Chondrocyte (in vitro differentiated cells): ENCODE measurements at regions not wholly inside any gene's neighbourhood (a gene's known extent, or its start where the extent isn't known, plus 50 kb on each side); places are given as distances from the start of the nearest gene placed in this dataset.

ENCODE experiments used
- DNase-seq: peaks from one replicate; pipeline ENCODE4 v3.0.0; 2021; ENCODE audit warnings: mixed read lengths, low spot score
- H3K27ac Mint-ChIP-seq: one replicate; pipeline ENCODE4 v1.8.0; 2021; ENCODE audit warnings: mild to moderate bottlenecking, moderate library complexity, mixed read lengths; ENCODE audit not compliant: unreplicated experiment
- H3K27me3 Mint-ChIP-seq: 2 replicates; pipeline ENCODE4 v1.8.0; 2021; ENCODE audit warnings: low read depth, mixed read lengths
- H3K36me3 Mint-ChIP-seq: 2 replicates; pipeline ENCODE4 v1.8.0; 2021; ENCODE audit warnings: low read depth, mixed read lengths
- H3K4me1 Mint-ChIP-seq: 2 replicates; pipeline ENCODE4 v1.8.0; 2021; ENCODE audit warnings: low read depth, mild to moderate bottlenecking, mixed read lengths
- H3K4me3 Mint-ChIP-seq: one replicate; pipeline ENCODE4 v1.8.0; 2021; ENCODE audit warnings: mild to moderate bottlenecking, moderate library complexity, mixed read lengths; ENCODE audit not compliant: unreplicated experiment
- H3K9me3 Mint-ChIP-seq: 2 replicates; pipeline ENCODE4 v1.8.0; 2021; ENCODE audit warnings: low read depth, mixed read lengths
- TF ChIP-seq, protein P1 (sequence below): fragments of 200-600 bp; sonication (generic); IDR thresholded peaks from 2 replicates; pipeline ENCODE4 v1.5.0; 2021; ENCODE audit warnings: antibody characterized with exemption, mild to moderate bottlenecking, moderate library complexity

DNA sequence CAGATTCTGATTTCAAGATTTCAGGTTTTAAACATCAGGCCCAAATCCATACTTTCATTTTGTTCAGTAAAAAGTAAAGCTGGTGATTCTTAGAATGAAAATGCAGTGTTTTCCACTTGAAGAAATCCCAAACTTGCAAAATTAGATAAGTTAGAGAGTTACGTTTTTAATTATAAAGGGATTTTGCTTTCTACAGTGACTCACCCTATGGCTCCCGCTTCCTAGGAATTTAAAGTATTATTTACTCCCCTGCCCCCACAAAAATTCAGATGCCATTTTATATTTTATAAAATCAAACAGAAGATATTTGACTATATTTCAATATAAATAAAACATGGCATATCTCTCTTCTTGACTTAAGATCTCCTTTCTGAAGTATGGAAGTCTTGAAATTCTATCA lies 402.9 kb downstream of the ZSWIM6 start:
- H3K27ac Mint-ChIP-seq, result peak overlapping the region; percentile 77
- no peak overlapping the region for H3K4me3 Mint-ChIP-seq
- peaks cover 40% of the 10 kb centered on the region for H3K4me1 Mint-ChIP-seq
- TF ChIP-seq, protein P1, sequence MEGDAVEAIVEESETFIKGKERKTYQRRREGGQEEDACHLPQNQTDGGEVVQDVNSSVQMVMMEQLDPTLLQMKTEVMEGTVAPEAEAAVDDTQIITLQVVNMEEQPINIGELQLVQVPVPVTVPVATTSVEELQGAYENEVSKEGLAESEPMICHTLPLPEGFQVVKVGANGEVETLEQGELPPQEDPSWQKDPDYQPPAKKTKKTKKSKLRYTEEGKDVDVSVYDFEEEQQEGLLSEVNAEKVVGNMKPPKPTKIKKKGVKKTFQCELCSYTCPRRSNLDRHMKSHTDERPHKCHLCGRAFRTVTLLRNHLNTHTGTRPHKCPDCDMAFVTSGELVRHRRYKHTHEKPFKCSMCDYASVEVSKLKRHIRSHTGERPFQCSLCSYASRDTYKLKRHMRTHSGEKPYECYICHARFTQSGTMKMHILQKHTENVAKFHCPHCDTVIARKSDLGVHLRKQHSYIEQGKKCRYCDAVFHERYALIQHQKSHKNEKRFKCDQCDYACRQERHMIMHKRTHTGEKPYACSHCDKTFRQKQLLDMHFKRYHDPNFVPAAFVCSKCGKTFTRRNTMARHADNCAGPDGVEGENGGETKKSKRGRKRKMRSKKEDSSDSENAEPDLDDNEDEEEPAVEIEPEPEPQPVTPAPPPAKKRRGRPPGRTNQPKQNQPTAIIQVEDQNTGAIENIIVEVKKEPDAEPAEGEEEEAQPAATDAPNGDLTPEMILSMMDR, result no peak
- no peaks in the 10 kb centered on the region for H3K9me3 Mint-ChIP-seq
- no peaks in the 10 kb centered on the region for H3K27me3 Mint-ChIP-seq
- DNase-seq, result no peak
- H3K36me3 Mint-ChIP-seq, result no peaks in the 10 kb centered on the region

GRCh38 chr5:61735531-61735930 lies 403.5 kb downstream of the ZSWIM6 start:
- peaks cover 40% of the 10 kb centered on the region for H3K4me1 Mint-ChIP-seq
- no peaks in the 10 kb centered on the region for H3K36me3 Mint-ChIP-seq
- DNase-seq, result no peak
- H3K4me3 Mint-ChIP-seq, result no peak overlapping the region
- peak overlapping the region; percentile 77 for H3K27ac Mint-ChIP-seq
- H3K27me3 Mint-ChIP-seq, result no peaks in the 10 kb centered on the region
- TF ChIP-seq, protein P1, result no peak
- H3K9me3 Mint-ChIP-seq, result no peaks in the 10 kb centered on the region

DNA sequence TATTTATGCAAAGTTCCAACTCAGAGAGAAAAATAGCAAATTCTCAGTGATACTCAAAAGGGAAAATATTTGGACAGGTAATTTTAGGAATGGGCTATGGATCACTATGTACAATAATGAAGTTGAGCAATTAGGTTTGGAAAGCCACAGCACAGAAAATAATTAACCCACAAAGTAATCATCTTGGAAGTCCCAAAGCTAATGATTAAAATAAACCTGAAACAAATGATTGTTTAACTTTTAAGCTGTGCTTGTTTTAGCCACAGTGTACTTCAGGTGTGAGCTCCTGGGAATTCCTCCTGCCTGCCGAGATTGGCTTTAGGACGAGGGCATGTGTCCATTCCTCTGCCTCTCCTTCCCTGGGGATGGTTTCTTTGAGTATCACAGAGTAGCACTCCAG lies 403.9 kb downstream of the ZSWIM6 start:
- Mint-ChIP-seq H3K9me3 (no peaks in the 10 kb centered on the region), H3K4me3 (no peak overlapping the region), H3K4me1 (peaks cover 40% of the 10 kb centered on the region), H3K36me3 (no peaks in the 10 kb centered on the region), H3K27ac (peak overlapping the region; percentile 46), H3K27me3 (no peaks in the 10 kb centered on the region)
- no peak for DNase-seq
- TF ChIP-seq, protein P1, result no peak

GRCh38 chr5:61737301-61737963 lies 405.4 kb downstream of the ZSWIM6 start:
- TF ChIP-seq, protein P1, result peak; percentile 14
- Mint-ChIP-seq H3K4me1 (peaks cover 40% of the 10 kb centered on the region), H3K27me3 (no peaks in the 10 kb centered on the region), H3K4me3 (no peak overlapping the region), H3K27ac (no peak overlapping the region), H3K9me3 (no peaks in the 10 kb centered on the region), H3K36me3 (no peaks in the 10 kb centered on the region)
- no peak for DNase-seq

GRCh38 chr5:61737964-61738340 lies 405.9 kb downstream of the ZSWIM6 start:
- H3K27me3 Mint-ChIP-seq, result no peaks in the 10 kb centered on the region
- H3K4me1 Mint-ChIP-seq, result peaks cover 40% of the 10 kb centered on the region
- no peak for DNase-seq
- no peaks in the 10 kb centered on the region for H3K9me3 Mint-ChIP-seq
- no peaks in the 10 kb centered on the region for H3K36me3 Mint-ChIP-seq
- H3K27ac Mint-ChIP-seq, result no peak overlapping the region
- H3K4me3 Mint-ChIP-seq, result no peak overlapping the region
- TF ChIP-seq, protein P1, result no peak
